PC-3 (cell line): ENCODE measurements at regions not wholly inside any gene's neighbourhood (a gene's known extent, or its start where the extent isn't known, plus 50 kb on each side); places are given as distances from the start of the nearest gene placed in this dataset.

ENCODE experiments used
- ATAC-seq: fragments of 200-7000 bp; cut with Tn5 transposase; 2 replicates; pipeline ENCODE4 v1.9.1; 2020; ENCODE audit warnings: mild to moderate bottlenecking, moderate library complexity
- BruUV-seq: library from RNA; stranded (reverse); fragments of 400-500 nt; replicated peaks from 2 replicates; lab custom pipeline; 2021; lab: Mats Ljungman, UMichigan
- CTCF ChIA-PET: fragments of 300-600 bp; sonication (Branson Sonifier 250); formaldehyde crosslinking; loops from one replicate; lab custom pipeline; 2022; ENCODE audit warnings: antibody characterized with exemption; lab: Charles Lee
- POLR2A ChIA-PET: fragments of 300-600 bp; sonication (Branson Sonifier 250); formaldehyde crosslinking; loops from one replicate; lab custom pipeline; 2022; ENCODE audit warnings: antibody characterized with exemption; ENCODE audit not compliant: unreplicated experiment; lab: Charles Lee
- DNase-seq: peaks from one replicate; pipeline ENCODE4 v3.0.0-alpha.2; 2015
- H2AFZ ChIP-seq: fragments of 300-600 bp; sonication (generic); 2 replicates; pipeline ENCODE4 v1.6.0; 2016; ENCODE audit warnings: antibody characterized with exemption, low read length
- H3F3A ChIP-seq: fragments of 300-600 bp; sonication (generic); one replicate; pipeline ENCODE4 v1.6.0; 2017; ENCODE audit warnings: antibody characterized with exemption, low read length, control low read depth, mild to moderate bottlenecking; ENCODE audit not compliant: unreplicated experiment
- H3K27ac ChIP-seq: fragments of 300-600 bp; sonication (generic); 2 replicates; pipeline ENCODE4 v1.5.1; 2016; ENCODE audit warnings: mild to moderate bottlenecking, low read length
- H3K27me3 ChIP-seq: fragments of 300-600 bp; sonication (generic); 2 replicates; pipeline ENCODE4 v1.6.1; 2016; ENCODE audit warnings: low read length, mixed read lengths
- H3K36me3 ChIP-seq: fragments of 300-600 bp; sonication (generic); 2 replicates; pipeline ENCODE4 v1.6.1; 2016; ENCODE audit warnings: low read depth, mixed run types, low read length, mixed read lengths
- H3K4me1 ChIP-seq: fragments of 300-600 bp; sonication (generic); 2 replicates; pipeline ENCODE4 v1.5.1; 2016; ENCODE audit warnings: low read length; ENCODE audit not compliant: insufficient read depth
- H3K4me2 ChIP-seq: fragments of 300-600 bp; sonication (generic); 2 replicates; pipeline ENCODE4 v1.6.0; 2016; ENCODE audit warnings: low read length
- H3K4me3 ChIP-seq: fragments of 300-600 bp; sonication (generic); 2 replicates; pipeline ENCODE4 v1.5.1; 2016; ENCODE audit warnings: mild to moderate bottlenecking, low read length, mixed read lengths
- H3K79me2 ChIP-seq: fragments of 300-600 bp; sonication (generic); 2 replicates; pipeline ENCODE4 v1.6.1; 2017; ENCODE audit warnings: low read length, mixed read lengths
- H3K9ac ChIP-seq: fragments of 300-600 bp; sonication (generic); 2 replicates; pipeline ENCODE4 v1.6.0; 2016; ENCODE audit warnings: mild to moderate bottlenecking, low read length
- H3K9me2 ChIP-seq: fragments of 300-600 bp; sonication (generic); replicated peaks from 2 replicates; pipeline ENCODE4 v1.6.1; 2016; ENCODE audit warnings: mixed run types, low read length, mixed read lengths
- H3K9me3 ChIP-seq: fragments of 300-600 bp; sonication (generic); 2 replicates; pipeline ENCODE4 v1.6.1; 2016; ENCODE audit warnings: low read length, mixed read lengths
- H4K20me1 ChIP-seq: fragments of 300-600 bp; sonication (generic); 2 replicates; pipeline ENCODE4 v1.6.1; 2016; ENCODE audit warnings: low read length, mixed read lengths
- CTCF ChIP-seq: fragments of 300-600 bp; sonication (generic); conservative IDR thresholded peaks from 2 replicates; pipeline ENCODE4 v1.5.1; 2017; ENCODE audit warnings: antibody characterized with exemption, low read depth, mild to moderate bottlenecking, low read length
- EZH2 ChIP-seq: fragments of 300-600 bp; sonication (generic); IDR thresholded peaks from one replicate; pipeline ENCODE4 v1.6.1; 2017; ENCODE audit warnings: antibody characterized with exemption, mild to moderate bottlenecking, low read length; ENCODE audit not compliant: unreplicated experiment
- EZH2phosphoT487 ChIP-seq: fragments of 300-600 bp; sonication (generic); IDR thresholded peaks from 2 replicates; pipeline ENCODE4 v1.6.1; 2018; ENCODE audit warnings: mild to moderate bottlenecking, antibody characterized with exemption, low read length, borderline replicate concordance
- intact Hi-C: fragments of 100-400 bp; cut with micrococcal nuclease; formaldehyde crosslinking; loops from 2 replicates; pipeline ENCODE4 v1.9.0; 2023

DNA sequence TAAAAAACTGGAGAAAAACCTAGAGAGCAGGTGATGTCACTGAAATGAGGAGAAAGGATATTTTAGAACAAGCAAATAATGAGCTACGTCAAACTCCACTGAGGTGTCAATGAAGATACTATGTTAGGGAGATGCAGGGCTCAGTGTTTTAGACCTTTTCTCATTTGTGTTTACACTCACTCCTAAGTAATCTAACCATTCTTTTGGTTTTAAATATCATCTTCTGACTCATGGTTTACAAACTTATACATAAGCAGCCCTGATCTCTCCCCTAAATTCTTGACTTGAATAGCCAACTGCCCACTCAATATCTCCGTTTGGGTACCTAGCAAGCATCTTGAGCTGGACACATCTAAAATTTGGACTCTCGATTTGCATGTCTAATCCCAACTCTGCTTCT lies 272.4 kb downstream of the MEF2C start:
- H3K4me3 ChIP-seq, result no peak overlapping the region
- H3K36me3 ChIP-seq, result no peaks in the 10 kb centered on the region
- ATAC-seq, result peak; percentile 54
- no peak for TF ChIP-seq EZH2
- TF ChIP-seq EZH2phosphoT487, result no peak
- no peak for TF ChIP-seq CTCF
- no peak overlapping the region for H3K9ac ChIP-seq
- DNase-seq, result peak; percentile 64
- BruUV-seq, result no TSS peak
- H3K9me3 ChIP-seq, result no peaks in the 10 kb centered on the region
- ChIA-PET POLR2A (no interaction called here), CTCF (interaction anchor here (0.7 kb wide), 1 partner anchor 68 kb away, joined by 3 read pairs; no protein-coding TSS in a partner anchor)
- intact Hi-C loops, result no loop called here
- no peaks in the 10 kb centered on the region for H3K27me3 ChIP-seq
- no peaks in the 10 kb centered on the region for H3K79me2 ChIP-seq
- H3K4me2 ChIP-seq, result peak overlapping the region; percentile 24
- no peaks in the 10 kb centered on the region for H3F3A ChIP-seq
- H3K27ac ChIP-seq, result peak overlapping the region; percentile 18
- H3K4me1 ChIP-seq, result peaks cover 43% of the 10 kb centered on the region
- no peak overlapping the region for H2AFZ ChIP-seq
- H3K9me2 ChIP-seq, result no peaks in the 10 kb centered on the region
- no peaks in the 10 kb centered on the region for H4K20me1 ChIP-seq

- CTCF ChIA-PET, result no interaction called here
- Histone ChIP-seq H3K27ac (peak overlapping the region; percentile 73), H3F3A (no peaks in the 10 kb centered on the region), H2AFZ (no peak overlapping the region), H3K36me3 (no peaks in the 10 kb centered on the region), H3K9ac (peak overlapping the region; percentile 13; the same call in 1 of the 2 replicates), H4K20me1 (no peaks in the 10 kb centered on the region), H3K27me3 (no peaks in the 10 kb centered on the region), H3K4me2 (peak overlapping the region; percentile 27), H3K4me3 (no peak overlapping the region), H3K4me1 (peaks cover 44% of the 10 kb centered on the region), H3K9me3 (no peaks in the 10 kb centered on the region), H3K9me2 (no peaks in the 10 kb centered on the region), H3K79me2 (no peaks in the 10 kb centered on the region)
- no TSS peak for BruUV-seq
- no peak for TF ChIP-seq EZH2
- TF ChIP-seq CTCF, result no peak
- TF ChIP-seq EZH2phosphoT487, result no peak
- POLR2A ChIA-PET, result interaction anchor here (0.5 kb wide), 1 partner anchor 53 kb away, joined by 10 read pairs; no protein-coding TSS in a partner anchor
- DNase-seq (peak; percentile 62), ATAC-seq (peak; percentile 63)
- intact Hi-C loops, result loop anchor here (2.0 to 5.0 kb wide), 3 partner anchors 200 to 340 kb away; partner anchors contain the start of gene TMEM161B
Observed at GRCh38 chr5:88607492-88607891, 275.5 kb downstream of the MEF2C start.

DNA sequence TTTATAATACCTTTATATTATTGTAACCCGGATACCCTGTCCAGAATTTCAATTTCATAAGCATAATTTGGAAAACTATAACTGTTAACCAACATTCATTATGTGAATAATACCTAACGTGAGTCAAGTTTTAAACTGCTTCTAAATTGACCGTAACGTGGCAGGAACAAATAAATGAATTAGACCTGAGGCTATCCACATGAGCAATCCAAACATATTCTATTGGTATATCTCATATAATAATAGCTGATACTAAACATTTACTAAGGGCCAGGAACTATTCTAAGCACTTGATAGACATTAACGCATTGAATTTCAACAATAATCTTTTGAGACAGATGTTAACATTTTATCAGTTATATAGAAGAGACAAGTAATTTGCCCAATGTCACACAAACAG lies 276.4 kb downstream of the MEF2C start:
- Histone ChIP-seq H3K4me3 (no peak overlapping the region), H3K4me1 (peaks cover 44% of the 10 kb centered on the region), H3K4me2 (peak overlapping the region; percentile 27), H2AFZ (no peak overlapping the region), H3F3A (no peaks in the 10 kb centered on the region), H3K27ac (peak overlapping the region; percentile 73), H3K9ac (peak overlapping the region; percentile 17; the same call in 1 of the 2 replicates), H3K36me3 (no peaks in the 10 kb centered on the region), H4K20me1 (no peaks in the 10 kb centered on the region), H3K9me2 (no peaks in the 10 kb centered on the region), H3K9me3 (no peaks in the 10 kb centered on the region), H3K27me3 (no peaks in the 10 kb centered on the region), H3K79me2 (no peaks in the 10 kb centered on the region)
- ChIA-PET POLR2A (no interaction called here), CTCF (interaction anchor here (0.6 kb wide), 1 partner anchor 466 kb away, joined by 5 read pairs; no protein-coding TSS in a partner anchor)
- no peak for TF ChIP-seq EZH2phosphoT487
- TF ChIP-seq CTCF, result no peak
- no peak for TF ChIP-seq EZH2
- no TSS peak for BruUV-seq
- peak; percentile 74 for DNase-seq
- intact Hi-C loops, result loop anchor here (1.0 to 5.0 kb wide), 6 partner anchors 55 to 465 kb away; partner anchors contain the start of gene TMEM161B
- ATAC-seq, result peak; percentile 64
